ENCODE measurements at regions not wholly inside any gene's neighbourhood (a gene's known extent, or its start where the extent isn't known, plus 50 kb on each side); places are given as distances from the start of the nearest gene placed in this dataset.

GRCh38 chr10:14431868-14432267, 101.1 kb upstream of the FRMD4A start:
- Histone ChIP-seq H3K4me3 (ENCODE audit: low read length) (no peak overlapping the region), H3K36me3 (ENCODE audit: control insufficient read depth, low read length) (no peaks in the 10 kb centered on the region), H3K4me2 (ENCODE audit: low read length) (no peak overlapping the region), H3K4me1 (ENCODE audit: control insufficient read depth, low read length) (no peaks in the 10 kb centered on the region), H3K9me2 (replicated peaks; ENCODE audit: control insufficient read depth, low read length) (no peaks in the 10 kb centered on the region), H4K20me1 (ENCODE audit: control insufficient read depth, insufficient read depth, low read depth, low read length) (no peaks in the 10 kb centered on the region), H3K79me2 (ENCODE audit: control insufficient read depth, low read length) (no peaks in the 10 kb centered on the region), H3K27me3 (ENCODE audit: control insufficient read depth, low read length) (peaks cover 6% of the 10 kb centered on the region; the same call in 1 of the 2 replicates), H3F3A (ENCODE audit: control insufficient read depth, insufficient read depth) (no peaks in the 10 kb centered on the region), H3K27ac (ENCODE audit: low read depth, low read length) (no peak overlapping the region), H3K9me3 (ENCODE audit: control insufficient read depth, insufficient read depth, low read length) (no peaks in the 10 kb centered on the region)
- TF ChIP-seq EZH2phosphoT487 (IDR thresholded peaks at IDR 0.05; ENCODE audit: borderline replicate concordance, low read length): no peak
- TF ChIP-seq CTCF (IDR thresholded peaks at IDR 0.05; ENCODE audit: low read depth, low read length, poor library complexity, severe bottlenecking): no peak

GRCh38 chr10:14429043-14429700, 98.4 kb upstream of the FRMD4A start:
- TF ChIP-seq CTCF (IDR thresholded peaks at IDR 0.05; ENCODE audit: low read depth, low read length, poor library complexity, severe bottlenecking) (no peak), EZH2phosphoT487 (IDR thresholded peaks at IDR 0.05; ENCODE audit: borderline replicate concordance, low read length) (no peak)
- H3K4me2 ChIP-seq (ENCODE audit: low read length): no peak overlapping the region
- no peaks in the 10 kb centered on the region for H3K4me1 ChIP-seq (ENCODE audit: control insufficient read depth, low read length)
- H3K36me3 ChIP-seq (ENCODE audit: control insufficient read depth, low read length): no peaks in the 10 kb centered on the region
- no peaks in the 10 kb centered on the region for H3F3A ChIP-seq (ENCODE audit: control insufficient read depth, insufficient read depth)
- H3K4me3 ChIP-seq (ENCODE audit: low read length): no peak overlapping the region
- no peaks in the 10 kb centered on the region for H3K9me2 ChIP-seq (replicated peaks; ENCODE audit: control insufficient read depth, low read length)
- H4K20me1 ChIP-seq (ENCODE audit: control insufficient read depth, insufficient read depth, low read depth, low read length): no peaks in the 10 kb centered on the region
- H3K79me2 ChIP-seq (ENCODE audit: control insufficient read depth, low read length): no peaks in the 10 kb centered on the region
- peaks cover 6% of the 10 kb centered on the region; the same call in 1 of the 2 replicates for H3K27me3 ChIP-seq (ENCODE audit: control insufficient read depth, low read length)
- no peaks in the 10 kb centered on the region for H3K9me3 ChIP-seq (ENCODE audit: control insufficient read depth, insufficient read depth, low read length)
- H3K27ac ChIP-seq (ENCODE audit: low read depth, low read length): no peak overlapping the region

GRCh38 chr10:14425034-14425433, 94.3 kb upstream of the FRMD4A start:
- Histone ChIP-seq H3K4me3 (ENCODE audit: low read length) (no peak overlapping the region), H3K9me2 (replicated peaks; ENCODE audit: control insufficient read depth, low read length) (no peaks in the 10 kb centered on the region), H3K36me3 (ENCODE audit: control insufficient read depth, low read length) (no peaks in the 10 kb centered on the region), H3K4me1 (ENCODE audit: control insufficient read depth, low read length) (no peaks in the 10 kb centered on the region), H3K27ac (ENCODE audit: low read depth, low read length) (no peak overlapping the region), H3F3A (ENCODE audit: control insufficient read depth, insufficient read depth) (no peaks in the 10 kb centered on the region), H3K9me3 (ENCODE audit: control insufficient read depth, insufficient read depth, low read length) (no peaks in the 10 kb centered on the region), H3K79me2 (ENCODE audit: control insufficient read depth, low read length) (no peaks in the 10 kb centered on the region), H3K27me3 (ENCODE audit: control insufficient read depth, low read length) (peaks cover 11% of the 10 kb centered on the region; the same call in 1 of the 2 replicates), H4K20me1 (ENCODE audit: control insufficient read depth, insufficient read depth, low read depth, low read length) (no peaks in the 10 kb centered on the region), H3K4me2 (ENCODE audit: low read length) (no peak overlapping the region)
- TF ChIP-seq EZH2phosphoT487 (IDR thresholded peaks at IDR 0.05; ENCODE audit: borderline replicate concordance, low read length) (no peak), CTCF (IDR thresholded peaks at IDR 0.05; ENCODE audit: low read depth, low read length, poor library complexity, severe bottlenecking) (no peak)
